ENCODE measurements at regions not wholly inside any gene's neighbourhood (a gene's known extent, or its start where the extent isn't known, plus 50 kb on each side); places are given as distances from the start of the nearest gene placed in this dataset.

GRCh38 chr4:30802622-30803323 is 82.6 kb downstream of the PCDH7 start:
- no peak overlapping the region for H3K27ac ChIP-seq
- H3K9ac ChIP-seq, result no peak overlapping the region
- no peaks in the 10 kb centered on the region for H3K4me1 ChIP-seq
- TF ChIP-seq EZH2phosphoT487 (IDR thresholded peaks at IDR 0.05) (no peak), EZH2 (IDR thresholded peaks at IDR 0.05) (no peak)
- TF ChIP-seq, protein P1, sequence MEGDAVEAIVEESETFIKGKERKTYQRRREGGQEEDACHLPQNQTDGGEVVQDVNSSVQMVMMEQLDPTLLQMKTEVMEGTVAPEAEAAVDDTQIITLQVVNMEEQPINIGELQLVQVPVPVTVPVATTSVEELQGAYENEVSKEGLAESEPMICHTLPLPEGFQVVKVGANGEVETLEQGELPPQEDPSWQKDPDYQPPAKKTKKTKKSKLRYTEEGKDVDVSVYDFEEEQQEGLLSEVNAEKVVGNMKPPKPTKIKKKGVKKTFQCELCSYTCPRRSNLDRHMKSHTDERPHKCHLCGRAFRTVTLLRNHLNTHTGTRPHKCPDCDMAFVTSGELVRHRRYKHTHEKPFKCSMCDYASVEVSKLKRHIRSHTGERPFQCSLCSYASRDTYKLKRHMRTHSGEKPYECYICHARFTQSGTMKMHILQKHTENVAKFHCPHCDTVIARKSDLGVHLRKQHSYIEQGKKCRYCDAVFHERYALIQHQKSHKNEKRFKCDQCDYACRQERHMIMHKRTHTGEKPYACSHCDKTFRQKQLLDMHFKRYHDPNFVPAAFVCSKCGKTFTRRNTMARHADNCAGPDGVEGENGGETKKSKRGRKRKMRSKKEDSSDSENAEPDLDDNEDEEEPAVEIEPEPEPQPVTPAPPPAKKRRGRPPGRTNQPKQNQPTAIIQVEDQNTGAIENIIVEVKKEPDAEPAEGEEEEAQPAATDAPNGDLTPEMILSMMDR (IDR thresholded peaks at IDR 0.05), result no peak
- peaks cover 5% of the 10 kb centered on the region for H3K9me3 Mint-ChIP-seq
- H3K27me3 Mint-ChIP-seq (ENCODE audit: insufficient read depth, low read depth), result no peaks in the 10 kb centered on the region
- no peaks in the 10 kb centered on the region for H3K9me3 ChIP-seq (ENCODE audit: low read depth)
- no peaks in the 10 kb centered on the region for H3K4me1 Mint-ChIP-seq
- DNase-seq (ENCODE audit: low spot score), result no peak
- H3K27ac Mint-ChIP-seq, result no peak overlapping the region
- no peaks in the 10 kb centered on the region for H4K20me1 ChIP-seq (ENCODE audit: low read depth)
- H3K27me3 ChIP-seq, result no peaks in the 10 kb centered on the region
- no peak overlapping the region for H3K4me3 Mint-ChIP-seq
- H3F3A ChIP-seq (ENCODE audit: low read depth), result no peaks in the 10 kb centered on the region
- no peak overlapping the region for H3K4me3 ChIP-seq
- H3K79me2 ChIP-seq (ENCODE audit: low read depth), result no peaks in the 10 kb centered on the region
- peaks cover 10% of the 10 kb centered on the region for H3K36me3 Mint-ChIP-seq
- H2AFZ ChIP-seq (replicated peaks), result no peak overlapping the region
- H3K36me3 ChIP-seq, result no peaks in the 10 kb centered on the region
- H3K4me2 ChIP-seq, result no peak overlapping the region

- TF ChIP-seq EZH2 (IDR thresholded peaks at IDR 0.05) (no peak), EZH2phosphoT487 (IDR thresholded peaks at IDR 0.05) (no peak)
- TF ChIP-seq, protein P1 (IDR thresholded peaks at IDR 0.05), result no peak
Observed at GRCh38 chr4:30808276-30808675, 88.1 kb downstream of the PCDH7 start.

DNA sequence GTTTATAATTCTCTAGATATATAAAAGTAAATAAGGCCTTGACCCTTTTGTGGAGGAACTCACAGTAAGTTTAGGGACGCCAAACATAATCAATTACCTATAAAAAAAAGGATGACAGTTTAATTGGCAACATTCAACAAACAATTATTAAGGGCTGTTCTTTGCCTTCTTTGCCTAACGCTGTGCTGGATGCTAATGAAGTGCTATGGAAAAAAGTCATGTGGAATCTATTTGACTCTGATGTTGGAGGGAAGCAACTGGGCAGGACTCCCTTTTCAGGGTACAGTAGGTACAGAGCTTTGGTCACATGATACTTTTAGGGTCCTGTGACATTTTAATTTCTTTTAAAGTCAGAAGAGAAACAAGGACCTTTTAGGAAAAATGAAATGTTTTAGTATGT is 91.1 kb downstream of the PCDH7 start:
- no peak overlapping the region for H3K27ac Mint-ChIP-seq
- H3K4me1 Mint-ChIP-seq, result no peaks in the 10 kb centered on the region
- no peaks in the 10 kb centered on the region for H3K9me3 ChIP-seq (ENCODE audit: low read depth)
- H3K79me2 ChIP-seq (ENCODE audit: low read depth), result no peaks in the 10 kb centered on the region
- no peaks in the 10 kb centered on the region for H3K36me3 Mint-ChIP-seq
- no peak for DNase-seq (ENCODE audit: low spot score)
- H4K20me1 ChIP-seq (ENCODE audit: low read depth), result no peaks in the 10 kb centered on the region
- no peaks in the 10 kb centered on the region for H3F3A ChIP-seq (ENCODE audit: low read depth)
- no peak overlapping the region for H3K27ac ChIP-seq
- no peak overlapping the region for H3K4me3 ChIP-seq
- H3K27me3 ChIP-seq, result no peaks in the 10 kb centered on the region
- TF ChIP-seq EZH2phosphoT487 (IDR thresholded peaks at IDR 0.05) (no peak), EZH2 (IDR thresholded peaks at IDR 0.05) (no peak)
- TF ChIP-seq, protein P1 (IDR thresholded peaks at IDR 0.05), result no peak
- no peak overlapping the region for H3K9ac ChIP-seq
- H3K4me2 ChIP-seq, result no peak overlapping the region
- H3K27me3 Mint-ChIP-seq (ENCODE audit: insufficient read depth, low read depth), result no peaks in the 10 kb centered on the region
- H3K4me1 ChIP-seq, result no peaks in the 10 kb centered on the region
- H3K4me3 Mint-ChIP-seq, result no peak overlapping the region
- no peaks in the 10 kb centered on the region for H3K36me3 ChIP-seq
- H2AFZ ChIP-seq (replicated peaks), result no peak overlapping the region
- peaks cover 2% of the 10 kb centered on the region for H3K9me3 Mint-ChIP-seq

More at GRCh38 chr4:30808276-30808675, 88.1 kb downstream of the PCDH7 start:
- Histone ChIP-seq H3K27ac (no peak overlapping the region), H3K79me2 (ENCODE audit: low read depth) (no peaks in the 10 kb centered on the region), H4K20me1 (ENCODE audit: low read depth) (no peaks in the 10 kb centered on the region), H3F3A (ENCODE audit: low read depth) (no peaks in the 10 kb centered on the region), H3K4me1 (no peaks in the 10 kb centered on the region), H3K36me3 (no peaks in the 10 kb centered on the region), H3K27me3 (no peaks in the 10 kb centered on the region), H3K9me3 (ENCODE audit: low read depth) (no peaks in the 10 kb centered on the region), H3K4me3 (no peak overlapping the region), H3K9ac (no peak overlapping the region), H2AFZ (replicated peaks) (no peak overlapping the region), H3K4me2 (no peak overlapping the region)
- Mint-ChIP-seq H3K36me3 (peaks cover 5% of the 10 kb centered on the region), H3K4me1 (no peaks in the 10 kb centered on the region), H3K27ac (no peak overlapping the region), H3K27me3 (ENCODE audit: insufficient read depth, low read depth) (no peaks in the 10 kb centered on the region), H3K9me3 (peaks cover 5% of the 10 kb centered on the region), H3K4me3 (no peak overlapping the region)
- DNase-seq (ENCODE audit: low spot score), result no peak

All from neural progenitor cell (in vitro differentiated cells).